Subcutaneous abdominal adipose tissue (tissue), 5 donors: ENCODE measurements at regions not wholly inside any gene's neighbourhood (a gene's known extent, or its start where the extent isn't known, plus 50 kb on each side); places are given as distances from the start of the nearest gene placed in this dataset.

Experiments
- H3K27ac ChIP-seq: one replicate; pipeline ENCODE4 v1.7.0; 2013; ENCODE audit warnings: low read depth, mild to moderate bottlenecking, inconsistent platforms, low read length, moderate library complexity
- H3K27me3 ChIP-seq, 5 donors: one replicate each; pipeline ENCODE4 v1.7.0; 2013; ENCODE audit warnings: low read length in 5 of 5, inconsistent platforms in 1 of 5; ENCODE audit not compliant: control insufficient read depth in 5 of 5, insufficient read depth in 4 of 5
- H3K36me3 ChIP-seq, 5 donors: one replicate each; pipeline ENCODE4 v1.7.0; 2013; ENCODE audit warnings: low read length in 5 of 5; ENCODE audit not compliant: control insufficient read depth in 5 of 5, insufficient read depth in 5 of 5
- H3K4me1 ChIP-seq, 5 donors: one replicate each; pipeline ENCODE4 v1.7.0; 2013; ENCODE audit warnings: low read length in 5 of 5, mild to moderate bottlenecking in 3 of 5, moderate library complexity in 1 of 5; ENCODE audit not compliant: control insufficient read depth in 5 of 5, insufficient read depth in 5 of 5
- H3K4me3 ChIP-seq, 5 donors: one replicate each; pipeline ENCODE4 v1.7.0; 2013; ENCODE audit warnings: low read length in 5 of 5, low read depth in 1 of 5
- H3K9ac ChIP-seq, 5 donors: one replicate each; pipeline ENCODE4 v1.7.0; 2013; ENCODE audit warnings: low read length in 5 of 5, mild to moderate bottlenecking in 4 of 5, moderate library complexity in 3 of 5
- H3K9me3 ChIP-seq, 5 donors: one replicate each; pipeline ENCODE4 v1.7.0; 2013; ENCODE audit warnings: low read length in 5 of 5; ENCODE audit not compliant: control insufficient read depth in 5 of 5
- donor health status: healthy.
- donor health status: healthy.
- donor health status: healthy.
- donor health status: healthy.
- donor health status: healthy.

GRCh38 chr14:100453930-100454329 lies 130.8 kb downstream of the SLC25A47 start:
- Histone ChIP-seq H3K4me1 (no peaks in the 10 kb centered on the region), H3K9ac (no peak overlapping the region), H3K27me3 (no peaks in the 10 kb centered on the region), H3K36me3 (no peaks in the 10 kb centered on the region), H3K4me3 (no peak overlapping the region), H3K27ac (no peak overlapping the region), H3K9me3 (no peaks in the 10 kb centered on the region)

- no peaks in the 10 kb centered on the region for H3K9me3 ChIP-seq
- no peak overlapping the region for H3K4me3 ChIP-seq
- no peak overlapping the region for H3K27ac ChIP-seq
- H3K36me3 ChIP-seq: no peaks in the 10 kb centered on the region
- H3K9ac ChIP-seq: no peak overlapping the region
- no peaks in the 10 kb centered on the region for H3K27me3 ChIP-seq
- H3K4me1 ChIP-seq: no peaks in the 10 kb centered on the region
Observed at GRCh38 chr14:100454437-100454836, 131.3 kb downstream of the SLC25A47 start.

GRCh38 chr14:100463937-100464336 lies 123.3 kb downstream of the BEGAIN start:
- no peaks in the 10 kb centered on the region for H3K9me3 ChIP-seq
- H3K4me3 ChIP-seq: no peak overlapping the region
- no peaks in the 10 kb centered on the region for H3K27me3 ChIP-seq
- H3K9ac ChIP-seq: no peak overlapping the region
- H3K36me3 ChIP-seq: peaks cover 0 to 9% (median 7%) of the 10 kb centered on the region in 5 donors
- H3K4me1 ChIP-seq: no peaks in the 10 kb centered on the region
- no peak overlapping the region for H3K27ac ChIP-seq

GRCh38 chr14:100466111-100466856 lies 120.9 kb downstream of the BEGAIN start:
- no peaks in the 10 kb centered on the region for H3K9me3 ChIP-seq
- H3K4me1 ChIP-seq: no peaks in the 10 kb centered on the region
- no peak overlapping the region for H3K27ac ChIP-seq
- no peak overlapping the region for H3K9ac ChIP-seq
- no peak overlapping the region for H3K4me3 ChIP-seq
- peaks cover 0 to 25% (median 20%) of the 10 kb centered on the region in 5 donors for H3K36me3 ChIP-seq
- H3K27me3 ChIP-seq: no peaks in the 10 kb centered on the region

GRCh38 chr14:100467046-100467750 lies 120.0 kb downstream of the BEGAIN start:
- Histone ChIP-seq H3K9me3 (no peaks in the 10 kb centered on the region), H3K4me3 (no peak overlapping the region), H3K9ac (no peak overlapping the region), H3K4me1 (no peaks in the 10 kb centered on the region), H3K27me3 (no peaks in the 10 kb centered on the region), H3K27ac (no peak overlapping the region), H3K36me3 (peaks cover 0 to 28% (median 20%) of the 10 kb centered on the region in 5 donors)

- H3K4me3 ChIP-seq: no peak overlapping the region
- no peak overlapping the region for H3K27ac ChIP-seq
- H3K4me1 ChIP-seq: no peaks in the 10 kb centered on the region
- H3K9ac ChIP-seq: no peak overlapping the region
- no peaks in the 10 kb centered on the region for H3K27me3 ChIP-seq
- H3K9me3 ChIP-seq: no peaks in the 10 kb centered on the region
- H3K36me3 ChIP-seq: peaks cover 0 to 29% (median 20%) of the 10 kb centered on the region in 5 donors
Observed at GRCh38 chr14:100467939-100468338, 119.3 kb downstream of the BEGAIN start.

GRCh38 chr14:100468557-100468956 lies 118.7 kb downstream of the BEGAIN start:
- Histone ChIP-seq H3K36me3 (peaks cover 0 to 29% (median 20%) of the 10 kb centered on the region in 5 donors), H3K4me3 (no peak overlapping the region), H3K4me1 (peaks cover 0 to under 1% (median 0%) of the 10 kb centered on the region in 5 donors), H3K9me3 (no peaks in the 10 kb centered on the region), H3K27ac (no peak overlapping the region), H3K9ac (no peak overlapping the region), H3K27me3 (no peaks in the 10 kb centered on the region)

GRCh38 chr14:100469632-100470522 lies 117.3 kb downstream of the BEGAIN start:
- Histone ChIP-seq H3K36me3 (peaks cover 0 to 29% (median 20%) of the 10 kb centered on the region in 5 donors), H3K9me3 (no peaks in the 10 kb centered on the region), H3K4me3 (no peak overlapping the region), H3K27me3 (no peaks in the 10 kb centered on the region), H3K9ac (no peak overlapping the region), H3K4me1 (peaks cover 0 to 9% (median 4%) of the 10 kb centered on the region in 5 donors), H3K27ac (no peak overlapping the region)

- Histone ChIP-seq H3K27me3 (no peaks in the 10 kb centered on the region), H3K9ac (no peak overlapping the region), H3K36me3 (peaks cover 0 to 29% (median 20%) of the 10 kb centered on the region in 5 donors), H3K27ac (no peak overlapping the region), H3K9me3 (no peaks in the 10 kb centered on the region), H3K4me1 (peaks cover 0 to 9% (median 4%) of the 10 kb centered on the region in 5 donors), H3K4me3 (no peak overlapping the region)
Observed at GRCh38 chr14:100470523-100470897, 116.7 kb downstream of the BEGAIN start.
